ENCODE measurements at regions not wholly inside any gene's neighbourhood (a gene's known extent, or its start where the extent isn't known, plus 50 kb on each side); places are given as distances from the start of the nearest gene placed in this dataset.

GRCh38 chr6:19994909-19995308 lies 157.7 kb downstream of the ID4 start:
- dilution Hi-C loops (cut with HindIII; ENCODE audit: low sequenced_read_pairs, unreplicated experiment): no loop called here
- BruUV-seq (replicated peaks): no TSS peak
- H3K27me3 ChIP-seq (ENCODE audit: control insufficient read depth, insufficient read depth, low read length): no peaks in the 10 kb centered on the region
- intact Hi-C loops (cut with micrococcal nuclease): no loop called here
- in situ Hi-C loops (cut with MboI; ENCODE audit: low sequenced_read_pairs): no loop called here
- H3K9me3 ChIP-seq (ENCODE audit: control insufficient read depth, insufficient read depth, low read length): peaks cover 6% of the 10 kb centered on the region; the same call in 1 of the 2 replicates
- H3K9ac ChIP-seq (ENCODE audit: low read depth, low read length): no peak overlapping the region
- H3K4me2 ChIP-seq (ENCODE audit: low read depth, low read length): no peak overlapping the region
- no peak for TF ChIP-seq MAZ (IDR thresholded peaks at IDR 0.05; ENCODE audit: borderline replicate concordance, low read depth, low read length)
- no peak for TF ChIP-seq RCOR1 (IDR thresholded peaks at IDR 0.05; ENCODE audit: insufficient replicate concordance, low read length)
- TF ChIP-seq CEBPB (IDR thresholded peaks at IDR 0.05; ENCODE audit: low read depth, low read length): no peak
- TF ChIP-seq MXI1 (IDR thresholded peaks at IDR 0.05; ENCODE audit: borderline replicate concordance, low read depth, low read length): no peak
- TF ChIP-seq CTCF (conservative IDR thresholded peaks at IDR 0.05; ENCODE audit: low read depth, low read length): no peak
- no peak for TF ChIP-seq FOS (IDR thresholded peaks at IDR 0.05; ENCODE audit: low read depth, low read length)
- no peak for TF ChIP-seq POLR2A (IDR thresholded peaks at IDR 0.05; ENCODE audit: low read depth, low read length)
- no peak for TF ChIP-seq NFE2L2 (IDR thresholded peaks at IDR 0.05; ENCODE audit: low read depth, low read length)
- no peak for TF ChIP-seq ELK1 (IDR thresholded peaks at IDR 0.05; ENCODE audit: borderline replicate concordance, low read depth, low read length)
- TF ChIP-seq CHD1 (IDR thresholded peaks at IDR 0.05; ENCODE audit: low read depth, low read length): no peak
- TF ChIP-seq RFX5 (IDR thresholded peaks at IDR 0.05; ENCODE audit: low read depth, low read length): no peak
- no peak for TF ChIP-seq RAD21 (IDR thresholded peaks at IDR 0.05; ENCODE audit: low read length)
- no peak for TF ChIP-seq SMC3 (IDR thresholded peaks at IDR 0.05; ENCODE audit: low read depth, low read length)
- TF ChIP-seq USF2 (IDR thresholded peaks at IDR 0.05; ENCODE audit: low read depth, low read length): no peak
- TF ChIP-seq BHLHE40 (IDR thresholded peaks at IDR 0.05; ENCODE audit: low read depth, low read length): no peak
- TF ChIP-seq MAFK (IDR thresholded peaks at IDR 0.05; ENCODE audit: low read depth, low read length): no peak
- no peaks in the 10 kb centered on the region for H3K79me1 ChIP-seq (ENCODE audit: low read depth in 1 of 2, low read length in 2 of 2)
- H3K4me3 ChIP-seq (ENCODE audit: insufficient read depth, low read depth, low read length): no peak overlapping the region
- no peak overlapping the region for H2AFZ ChIP-seq (replicated peaks; ENCODE audit: low read length, poor library complexity)
- no peak for ATAC-seq (ENCODE audit: low read depth)
- H3K14ac ChIP-seq (replicated peaks; ENCODE audit: low read depth, low read length): no peak overlapping the region
- no peaks in the 10 kb centered on the region for H4K20me1 ChIP-seq (ENCODE audit: insufficient read depth, low read length)
- H3K36me3 ChIP-seq (ENCODE audit: control insufficient read depth, insufficient read depth, low read length): no peaks in the 10 kb centered on the region
- ChIA-PET POLR2A (ENCODE audit: unreplicated experiment) (no interaction called here), CTCF (no interaction called here)
- no peak overlapping the region for H2BK15ac ChIP-seq (ENCODE audit: low read depth, low read length)
- H3K4ac ChIP-seq (ENCODE audit: low read depth, low read length): no peak overlapping the region
- no peak overlapping the region for H3K18ac ChIP-seq (ENCODE audit: low read depth, low read length)
- no peak overlapping the region for H2BK120ac ChIP-seq (ENCODE audit: low read depth, low read length)
- no peak overlapping the region for H2BK20ac ChIP-seq (ENCODE audit: low read depth, low read length)
- H3K27ac ChIP-seq (ENCODE audit: insufficient read depth, low read length): no peak overlapping the region
- no peak overlapping the region for H2AK5ac ChIP-seq (ENCODE audit: low read depth, low read length)
- no peak overlapping the region for H4K5ac ChIP-seq (ENCODE audit: low read depth, low read length)
- H3K4me1 ChIP-seq (ENCODE audit: control insufficient read depth, insufficient read depth, low read length): no peaks in the 10 kb centered on the region
- H2AK9ac ChIP-seq (replicated peaks; ENCODE audit: low read depth, low read length, poor library complexity): no peak overlapping the region
- H4K91ac ChIP-seq (ENCODE audit: insufficient read depth, low read depth, low read length): no peak overlapping the region
- H3K56ac ChIP-seq (ENCODE audit: extremely low read depth, insufficient read depth, low read length): no peak overlapping the region
- no peak overlapping the region for H4K8ac ChIP-seq (ENCODE audit: low read depth in 2 of 2, low read length in 2 of 2)
- H3K9me1 ChIP-seq (ENCODE audit: insufficient read depth, low read length): no peaks in the 10 kb centered on the region
- H3K23ac ChIP-seq (ENCODE audit: low read depth, low read length): no peak overlapping the region
- no peak overlapping the region for H2BK5ac ChIP-seq (ENCODE audit: low read depth, low read length, poor library complexity, severe bottlenecking)
- DNase-seq: no peak
